ENCODE measurements at regions not wholly inside any gene's neighbourhood (a gene's known extent, or its start where the extent isn't known, plus 50 kb on each side); places are given as distances from the start of the nearest gene placed in this dataset.

DNA sequence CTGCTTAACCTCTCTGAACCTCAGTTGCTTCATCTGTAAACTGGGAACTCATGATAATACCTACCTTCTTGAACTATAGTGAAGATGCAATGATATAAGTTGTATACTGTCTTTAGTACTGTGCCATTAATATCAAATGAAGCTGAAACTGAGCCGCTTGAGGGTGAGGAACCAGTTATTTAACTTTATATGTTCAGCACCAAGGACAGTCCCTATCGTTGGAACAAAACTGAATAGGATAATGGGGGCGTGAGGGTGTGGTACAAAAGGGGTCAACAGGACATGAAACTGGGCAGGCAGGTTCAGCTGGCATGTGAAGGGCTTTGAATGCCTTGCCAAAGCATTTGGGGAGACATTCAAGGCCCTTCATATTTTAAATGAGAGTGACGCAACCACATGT, 112.6 kb downstream of the C11orf91 start:
- H3K36me3 ChIP-seq (ENCODE audit: control insufficient read depth in 2 of 2, insufficient read depth in 1 of 2, low read length in 2 of 2), result peaks cover 0 to 3% of the 10 kb centered on the region in 2 experiments; a peak in 1 of 3 replicates
- TF ChIP-seq ZNF140 (tag by site-specific recombination; IDR thresholded peaks at IDR 0.05), result no peak
- TF ChIP-seq, protein P1, sequence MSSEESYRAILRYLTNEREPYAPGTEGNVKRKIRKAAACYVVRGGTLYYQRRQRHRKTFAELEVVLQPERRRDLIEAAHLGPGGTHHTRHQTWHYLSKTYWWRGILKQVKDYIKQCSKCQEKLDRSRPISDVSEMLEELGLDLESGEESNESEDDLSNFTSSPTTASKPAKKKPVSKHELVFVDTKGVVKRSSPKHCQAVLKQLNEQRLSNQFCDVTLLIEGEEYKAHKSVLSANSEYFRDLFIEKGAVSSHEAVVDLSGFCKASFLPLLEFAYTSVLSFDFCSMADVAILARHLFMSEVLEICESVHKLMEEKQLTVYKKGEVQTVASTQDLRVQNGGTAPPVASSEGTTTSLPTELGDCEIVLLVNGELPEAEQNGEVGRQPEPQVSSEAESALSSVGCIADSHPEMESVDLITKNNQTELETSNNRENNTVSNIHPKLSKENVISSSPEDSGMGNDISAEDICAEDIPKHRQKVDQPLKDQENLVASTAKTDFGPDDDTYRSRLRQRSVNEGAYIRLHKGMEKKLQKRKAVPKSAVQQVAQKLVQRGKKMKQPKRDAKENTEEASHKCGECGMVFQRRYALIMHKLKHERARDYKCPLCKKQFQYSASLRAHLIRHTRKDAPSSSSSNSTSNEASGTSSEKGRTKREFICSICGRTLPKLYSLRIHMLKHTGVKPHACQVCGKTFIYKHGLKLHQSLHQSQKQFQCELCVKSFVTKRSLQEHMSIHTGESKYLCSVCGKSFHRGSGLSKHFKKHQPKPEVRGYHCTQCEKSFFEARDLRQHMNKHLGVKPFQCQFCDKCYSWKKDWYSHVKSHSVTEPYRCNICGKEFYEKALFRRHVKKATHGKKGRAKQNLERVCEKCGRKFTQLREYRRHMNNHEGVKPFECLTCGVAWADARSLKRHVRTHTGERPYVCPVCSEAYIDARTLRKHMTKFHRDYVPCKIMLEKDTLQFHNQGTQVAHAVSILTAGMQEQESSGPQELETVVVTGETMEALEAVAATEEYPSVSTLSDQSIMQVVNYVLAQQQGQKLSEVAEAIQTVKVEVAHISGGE (tag by site-specific recombination; conservative IDR thresholded peaks at IDR 0.05; ENCODE audit: low read depth), result no peak
- TF ChIP-seq, protein P2, sequence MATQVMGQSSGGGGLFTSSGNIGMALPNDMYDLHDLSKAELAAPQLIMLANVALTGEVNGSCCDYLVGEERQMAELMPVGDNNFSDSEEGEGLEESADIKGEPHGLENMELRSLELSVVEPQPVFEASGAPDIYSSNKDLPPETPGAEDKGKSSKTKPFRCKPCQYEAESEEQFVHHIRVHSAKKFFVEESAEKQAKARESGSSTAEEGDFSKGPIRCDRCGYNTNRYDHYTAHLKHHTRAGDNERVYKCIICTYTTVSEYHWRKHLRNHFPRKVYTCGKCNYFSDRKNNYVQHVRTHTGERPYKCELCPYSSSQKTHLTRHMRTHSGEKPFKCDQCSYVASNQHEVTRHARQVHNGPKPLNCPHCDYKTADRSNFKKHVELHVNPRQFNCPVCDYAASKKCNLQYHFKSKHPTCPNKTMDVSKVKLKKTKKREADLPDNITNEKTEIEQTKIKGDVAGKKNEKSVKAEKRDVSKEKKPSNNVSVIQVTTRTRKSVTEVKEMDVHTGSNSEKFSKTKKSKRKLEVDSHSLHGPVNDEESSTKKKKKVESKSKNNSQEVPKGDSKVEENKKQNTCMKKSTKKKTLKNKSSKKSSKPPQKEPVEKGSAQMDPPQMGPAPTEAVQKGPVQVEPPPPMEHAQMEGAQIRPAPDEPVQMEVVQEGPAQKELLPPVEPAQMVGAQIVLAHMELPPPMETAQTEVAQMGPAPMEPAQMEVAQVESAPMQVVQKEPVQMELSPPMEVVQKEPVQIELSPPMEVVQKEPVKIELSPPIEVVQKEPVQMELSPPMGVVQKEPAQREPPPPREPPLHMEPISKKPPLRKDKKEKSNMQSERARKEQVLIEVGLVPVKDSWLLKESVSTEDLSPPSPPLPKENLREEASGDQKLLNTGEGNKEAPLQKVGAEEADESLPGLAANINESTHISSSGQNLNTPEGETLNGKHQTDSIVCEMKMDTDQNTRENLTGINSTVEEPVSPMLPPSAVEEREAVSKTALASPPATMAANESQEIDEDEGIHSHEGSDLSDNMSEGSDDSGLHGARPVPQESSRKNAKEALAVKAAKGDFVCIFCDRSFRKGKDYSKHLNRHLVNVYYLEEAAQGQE (tag by site-specific recombination; IDR thresholded peaks at IDR 0.05), result peak; percentile 79
- TF ChIP-seq, protein P3, sequence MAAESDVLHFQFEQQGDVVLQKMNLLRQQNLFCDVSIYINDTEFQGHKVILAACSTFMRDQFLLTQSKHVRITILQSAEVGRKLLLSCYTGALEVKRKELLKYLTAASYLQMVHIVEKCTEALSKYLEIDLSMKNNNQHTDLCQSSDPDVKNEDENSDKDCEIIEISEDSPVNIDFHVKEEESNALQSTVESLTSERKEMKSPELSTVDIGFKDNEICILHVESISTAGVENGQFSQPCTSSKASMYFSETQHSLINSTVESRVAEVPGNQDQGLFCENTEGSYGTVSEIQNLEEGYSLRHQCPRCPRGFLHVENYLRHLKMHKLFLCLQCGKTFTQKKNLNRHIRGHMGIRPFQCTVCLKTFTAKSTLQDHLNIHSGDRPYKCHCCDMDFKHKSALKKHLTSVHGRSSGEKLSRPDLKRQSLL (tag by site-specific recombination; IDR thresholded peaks at IDR 0.05), result no peak
- no peaks in the 10 kb centered on the region for H3K9me3 ChIP-seq (ENCODE audit: control insufficient read depth, insufficient read depth, low read depth, low read length)
- no peaks in the 10 kb centered on the region for H3K4me1 ChIP-seq (ENCODE audit: control insufficient read depth, insufficient read depth, low read length)
- H3K27ac ChIP-seq (ENCODE audit: extremely low read depth, low read depth, low read length), result no peak overlapping the region
- POLR2A ChIA-PET, result no interaction called here
- CTCF ChIA-PET, result interaction anchor here (1.4 kb wide), 1 partner anchor 9 kb away, joined by 4 read pairs; no protein-coding TSS in a partner anchor
- no peak overlapping the region for H3K4me3 ChIP-seq (ENCODE audit: low read depth, low read length)

DNA sequence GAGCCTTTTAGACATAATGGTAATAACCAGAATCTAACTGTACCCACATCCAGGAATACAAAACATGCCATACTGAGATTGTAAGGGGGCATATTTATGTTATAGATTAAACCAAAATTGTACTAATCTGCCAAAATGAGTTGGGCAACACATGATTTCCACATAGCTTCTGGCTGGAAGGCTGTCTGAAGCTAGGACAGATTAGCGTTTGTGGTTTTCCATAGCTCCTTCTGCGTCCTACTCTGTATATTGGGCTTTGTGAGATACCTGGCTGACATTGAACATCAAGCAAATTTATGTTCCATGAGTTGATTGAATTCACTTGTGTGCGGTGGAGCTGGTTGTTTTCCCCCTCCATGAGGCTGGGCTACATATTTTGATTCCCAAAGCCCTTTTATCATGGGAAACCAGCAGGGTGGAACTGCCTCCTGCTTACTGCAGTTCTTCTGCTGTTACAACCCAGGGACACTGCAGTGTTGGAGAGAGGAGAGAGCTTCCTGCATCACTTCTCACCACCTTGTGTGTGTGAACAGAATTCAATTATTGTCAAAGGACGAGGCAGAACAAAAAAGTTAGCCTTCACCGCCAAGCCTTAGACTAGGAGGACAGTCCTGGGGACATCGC, 114.9 kb downstream of the C11orf91 start:
- Histone ChIP-seq H3K4me1 (ENCODE audit: control insufficient read depth, insufficient read depth, low read length) (no peaks in the 10 kb centered on the region), H3K36me3 (ENCODE audit: control insufficient read depth in 2 of 2, insufficient read depth in 1 of 2, low read length in 2 of 2) (peaks cover 0 to 3% of the 10 kb centered on the region in 2 experiments; a peak in 1 of 3 replicates), H3K27ac (ENCODE audit: extremely low read depth, low read depth, low read length) (no peak overlapping the region), H3K9me3 (ENCODE audit: control insufficient read depth, insufficient read depth, low read depth, low read length) (no peaks in the 10 kb centered on the region), H3K4me3 (ENCODE audit: low read depth, low read length) (no peak overlapping the region)
- ChIA-PET POLR2A (no interaction called here), CTCF (no interaction called here)
- TF ChIP-seq ZNF324 (tag by site-specific recombination; IDR thresholded peaks at IDR 0.05) (no peak), ZEB2 (tag by site-specific recombination; IDR thresholded peaks at IDR 0.05) (no peak), SCRT1 (tag by site-specific recombination; IDR thresholded peaks at IDR 0.05; ENCODE audit: borderline replicate concordance) (no peak), ZNF621 (tag by site-specific recombination; IDR thresholded peaks at IDR 0.05) (no peak), MEIS1 (CRISPR knock-in tag; IDR thresholded peaks at IDR 0.05; ENCODE audit: borderline replicate concordance) (no peak)
- TF ChIP-seq, protein P4, sequence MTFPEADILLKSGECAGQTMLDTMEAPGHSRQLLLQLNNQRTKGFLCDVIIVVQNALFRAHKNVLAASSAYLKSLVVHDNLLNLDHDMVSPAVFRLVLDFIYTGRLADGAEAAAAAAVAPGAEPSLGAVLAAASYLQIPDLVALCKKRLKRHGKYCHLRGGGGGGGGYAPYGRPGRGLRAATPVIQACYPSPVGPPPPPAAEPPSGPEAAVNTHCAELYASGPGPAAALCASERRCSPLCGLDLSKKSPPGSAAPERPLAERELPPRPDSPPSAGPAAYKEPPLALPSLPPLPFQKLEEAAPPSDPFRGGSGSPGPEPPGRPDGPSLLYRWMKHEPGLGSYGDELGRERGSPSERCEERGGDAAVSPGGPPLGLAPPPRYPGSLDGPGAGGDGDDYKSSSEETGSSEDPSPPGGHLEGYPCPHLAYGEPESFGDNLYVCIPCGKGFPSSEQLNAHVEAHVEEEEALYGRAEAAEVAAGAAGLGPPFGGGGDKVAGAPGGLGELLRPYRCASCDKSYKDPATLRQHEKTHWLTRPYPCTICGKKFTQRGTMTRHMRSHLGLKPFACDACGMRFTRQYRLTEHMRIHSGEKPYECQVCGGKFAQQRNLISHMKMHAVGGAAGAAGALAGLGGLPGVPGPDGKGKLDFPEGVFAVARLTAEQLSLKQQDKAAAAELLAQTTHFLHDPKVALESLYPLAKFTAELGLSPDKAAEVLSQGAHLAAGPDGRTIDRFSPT (tag by site-specific recombination; IDR thresholded peaks at IDR 0.05), result no peak
- TF ChIP-seq, protein P5, sequence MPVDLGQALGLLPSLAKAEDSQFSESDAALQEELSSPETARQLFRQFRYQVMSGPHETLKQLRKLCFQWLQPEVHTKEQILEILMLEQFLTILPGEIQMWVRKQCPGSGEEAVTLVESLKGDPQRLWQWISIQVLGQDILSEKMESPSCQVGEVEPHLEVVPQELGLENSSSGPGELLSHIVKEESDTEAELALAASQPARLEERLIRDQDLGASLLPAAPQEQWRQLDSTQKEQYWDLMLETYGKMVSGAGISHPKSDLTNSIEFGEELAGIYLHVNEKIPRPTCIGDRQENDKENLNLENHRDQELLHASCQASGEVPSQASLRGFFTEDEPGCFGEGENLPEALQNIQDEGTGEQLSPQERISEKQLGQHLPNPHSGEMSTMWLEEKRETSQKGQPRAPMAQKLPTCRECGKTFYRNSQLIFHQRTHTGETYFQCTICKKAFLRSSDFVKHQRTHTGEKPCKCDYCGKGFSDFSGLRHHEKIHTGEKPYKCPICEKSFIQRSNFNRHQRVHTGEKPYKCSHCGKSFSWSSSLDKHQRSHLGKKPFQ (tag by site-specific recombination; IDR thresholded peaks at IDR 0.05), result no peak

Measured in HEK293 (cell line).